ENCODE measurements at regions not wholly inside any gene's neighbourhood (a gene's known extent, or its start where the extent isn't known, plus 50 kb on each side); places are given as distances from the start of the nearest gene placed in this dataset.

DNA sequence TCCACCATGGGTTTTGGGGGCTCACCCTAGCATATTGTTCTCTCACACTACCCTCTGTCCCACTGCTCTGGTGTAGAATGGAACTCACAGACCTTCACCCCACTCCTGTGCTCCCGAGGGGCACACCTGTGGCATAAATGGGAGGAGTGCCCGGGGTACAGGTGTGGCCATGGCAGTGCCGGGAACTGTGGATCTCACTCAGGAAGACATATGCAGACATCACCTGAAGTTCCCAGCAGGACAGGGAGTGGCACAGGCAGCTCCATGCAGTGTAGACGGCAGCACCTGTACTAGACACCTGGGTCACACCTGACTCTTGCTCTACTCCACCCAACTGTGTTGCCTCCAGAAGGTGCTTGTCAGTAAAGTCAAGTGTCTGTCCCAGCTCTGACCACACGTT is 57.6 kb upstream of the MRPS22 start:
- no peak for DNase-seq

- DNase-seq, result no peak
These were observed 57.0 kb upstream of the MRPS22 start for GRCh38 chr3:139286825-139287224.

- DNase-seq, result no peak
These were observed 56.3 kb upstream of the MRPS22 start for GRCh38 chr3:139287557-139287956.

DNA sequence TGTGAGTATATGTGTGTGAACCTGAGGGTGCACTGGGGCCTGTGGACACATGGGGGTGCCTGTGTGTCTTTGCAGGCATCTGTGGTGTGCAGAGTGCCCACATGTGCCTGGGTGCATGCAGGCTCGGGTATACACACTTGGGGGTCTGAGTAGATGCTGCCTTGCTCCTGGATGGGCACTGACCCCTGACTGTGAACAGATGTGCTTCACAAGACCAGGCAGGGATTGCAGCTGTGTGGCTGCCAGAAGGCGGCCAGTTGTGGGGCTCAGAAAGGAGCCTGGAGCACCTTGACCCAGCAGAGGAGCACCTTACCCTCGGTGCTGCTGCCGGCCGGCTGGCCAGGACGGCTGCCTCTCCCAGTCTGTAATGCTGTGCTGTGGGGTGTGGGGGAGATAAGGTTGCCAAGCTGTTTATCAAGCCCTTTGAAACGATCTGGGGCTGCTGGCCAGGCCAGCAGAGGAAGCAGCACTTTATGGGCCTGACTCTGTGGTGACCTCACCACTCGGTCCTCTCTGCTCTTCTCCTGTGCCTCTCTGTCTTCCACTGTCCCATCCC is 55.5 kb upstream of the MRPS22 start:
- no peak for DNase-seq

DNA sequence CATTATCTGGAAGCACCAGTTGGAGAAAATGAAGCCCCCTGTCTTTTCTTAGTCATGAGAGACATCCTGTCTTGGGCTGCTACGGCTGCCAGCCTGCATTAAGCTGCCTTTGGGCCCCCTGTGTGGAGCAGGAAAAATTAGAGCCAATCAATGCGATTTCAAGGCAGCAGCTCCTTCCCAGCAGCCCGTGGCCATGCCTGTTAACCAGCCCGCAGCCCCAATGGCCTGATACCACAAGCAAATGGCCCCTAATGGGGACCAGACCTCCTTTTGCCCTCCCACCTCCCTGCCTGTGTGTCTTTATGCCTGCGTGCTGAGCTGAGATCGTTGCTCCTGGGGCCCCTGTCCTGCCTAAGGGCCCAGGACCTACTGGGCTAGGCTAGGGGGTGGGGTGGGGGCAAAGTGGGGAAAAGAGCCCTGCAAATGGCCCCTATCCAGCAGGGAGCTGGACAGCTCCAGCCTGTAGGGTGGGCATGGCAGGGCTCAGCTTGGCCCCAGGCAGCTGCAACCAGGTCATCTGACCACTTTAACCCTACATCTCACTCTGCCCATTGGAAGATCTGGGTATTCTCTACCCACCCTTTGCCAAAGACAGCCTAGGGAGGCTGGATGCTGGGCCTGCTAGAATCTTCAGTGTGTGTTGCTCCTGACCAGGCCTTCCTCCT is 53.8 kb upstream of the MRPS22 start:
- DNase-seq, result no peak

GRCh38 chr3:139291276-139292051 is 52.4 kb upstream of the MRPS22 start:
- no peak for DNase-seq

DNA sequence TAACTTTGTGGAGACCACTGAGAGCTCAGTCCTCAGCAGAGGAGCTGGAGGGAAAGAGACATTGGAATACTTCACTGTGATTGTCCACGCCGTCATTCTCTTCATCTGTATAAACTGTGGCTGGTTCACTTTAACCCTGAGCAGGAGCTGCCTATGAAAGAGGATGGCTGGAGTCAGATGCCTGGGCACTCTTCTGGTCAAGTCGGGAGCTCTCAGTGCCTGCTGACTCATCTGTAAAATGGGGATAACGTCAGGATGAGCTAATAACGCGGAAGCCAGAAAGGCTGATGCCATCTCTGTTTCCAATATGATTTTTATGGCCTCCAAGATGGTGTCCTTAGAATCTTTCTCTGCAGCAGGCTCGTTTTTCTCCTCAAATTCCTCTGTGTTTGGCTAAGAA is 51.6 kb upstream of the MRPS22 start:
- DNase-seq, result no peak

- DNase-seq, result no peak
These were observed 50.8 kb upstream of the MRPS22 start for GRCh38 chr3:139292711-139293664.

DNA sequence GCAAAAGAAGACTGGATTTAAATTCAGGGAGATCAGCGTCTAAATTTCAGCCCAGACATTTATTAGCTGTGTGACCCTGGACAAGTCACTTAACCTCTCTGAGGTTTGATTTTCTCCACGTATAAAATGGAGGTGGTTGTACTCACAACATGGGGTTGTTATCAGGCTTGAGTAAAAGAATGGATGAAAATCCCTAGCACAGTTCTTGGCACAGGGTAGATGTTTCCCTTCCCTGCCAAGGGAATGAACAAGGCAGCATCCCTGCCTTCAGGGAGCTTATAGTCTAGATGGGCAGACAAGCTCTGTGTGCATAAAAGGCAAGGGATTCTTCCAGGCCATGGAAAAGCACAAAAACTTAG is 50.2 kb upstream of the MRPS22 start:
- no peak for DNase-seq

Data from NCI-H345 (cell line).